ENCODE measurements at regions not wholly inside any gene's neighbourhood (a gene's known extent, or its start where the extent isn't known, plus 50 kb on each side); places are given as distances from the start of the nearest gene placed in this dataset.

- no peak for DNase-seq (ENCODE audit: low read depth in 2 of 2)
Observed at GRCh38 chr6:15042938-15043337, 202.9 kb upstream of the JARID2 start.

GRCh38 chr6:15044146-15044882 lies 201.6 kb upstream of the JARID2 start:
- no peak for DNase-seq (ENCODE audit: low read depth in 2 of 2)

DNA sequence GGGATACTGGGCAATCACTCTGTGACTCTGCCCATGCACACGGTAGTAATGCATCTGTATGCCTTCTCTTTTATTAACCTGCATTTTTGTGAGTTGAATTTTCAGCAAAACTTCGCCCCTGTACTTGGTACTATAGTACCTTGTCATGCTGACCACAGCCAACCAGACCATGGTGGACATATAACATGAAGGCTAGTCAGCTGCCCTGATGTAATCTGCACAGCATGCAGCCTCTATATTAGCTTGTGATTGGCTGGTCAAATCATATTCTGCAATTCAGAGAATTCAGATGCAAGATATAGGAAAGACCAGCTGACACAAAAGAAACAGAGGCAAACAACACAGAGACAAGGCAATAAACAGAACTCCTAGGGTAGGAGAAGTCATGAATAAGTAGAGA lies 200.9 kb upstream of the JARID2 start:
- no peak for DNase-seq (ENCODE audit: low read depth in 2 of 2)

GRCh38 chr6:15046751-15047150 lies 199.1 kb upstream of the JARID2 start:
- DNase-seq (ENCODE audit: low read depth in 2 of 2), result no peak

- no peak for DNase-seq (ENCODE audit: low read depth in 2 of 2)
Observed at GRCh38 chr6:15048367-15048766, 197.5 kb upstream of the JARID2 start.

- DNase-seq (ENCODE audit: low read depth in 2 of 2), result no peak
Observed at GRCh38 chr6:15058200-15059061, 187.4 kb upstream of the JARID2 start.

- DNase-seq (ENCODE audit: low read depth in 2 of 2), result no peak
Observed at GRCh38 chr6:15061180-15061641, 184.7 kb upstream of the JARID2 start.

- DNase-seq (ENCODE audit: low read depth in 2 of 2), result no peak
Observed at GRCh38 chr6:15061908-15062515, 183.9 kb upstream of the JARID2 start.

- DNase-seq (ENCODE audit: low read depth in 2 of 2), result no peak
Observed at GRCh38 chr6:15062516-15063252, 183.2 kb upstream of the JARID2 start.

DNA sequence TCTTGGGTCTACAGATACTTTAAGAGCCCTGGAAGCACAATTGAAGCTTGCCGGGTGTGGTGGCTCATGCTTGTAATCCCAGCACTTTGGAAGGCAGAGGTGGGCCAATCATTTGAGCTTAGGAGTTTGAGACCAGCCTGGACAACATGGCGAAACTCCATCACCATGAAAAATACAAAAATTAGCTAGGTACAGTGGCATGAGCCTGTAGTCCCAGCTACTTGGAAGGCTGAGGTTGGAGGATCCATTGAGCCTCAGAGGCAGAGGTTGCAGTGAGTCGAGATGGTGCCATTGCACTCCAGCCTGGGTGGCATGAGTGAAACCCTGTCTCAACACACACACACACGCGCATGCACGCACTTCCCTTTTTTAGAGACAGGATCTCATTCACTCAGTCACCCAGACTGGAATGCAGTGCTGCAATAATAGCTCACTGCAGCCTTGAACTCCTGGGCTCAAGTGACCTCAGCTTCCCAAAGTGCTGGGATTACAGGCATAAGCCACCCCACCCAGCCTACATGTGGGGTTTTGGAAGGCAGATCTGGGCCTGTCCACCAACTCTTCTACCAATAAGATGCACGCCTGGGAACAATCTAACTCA lies 182.5 kb upstream of the JARID2 start:
- DNase-seq (ENCODE audit: low read depth in 2 of 2), result no peak

DNA sequence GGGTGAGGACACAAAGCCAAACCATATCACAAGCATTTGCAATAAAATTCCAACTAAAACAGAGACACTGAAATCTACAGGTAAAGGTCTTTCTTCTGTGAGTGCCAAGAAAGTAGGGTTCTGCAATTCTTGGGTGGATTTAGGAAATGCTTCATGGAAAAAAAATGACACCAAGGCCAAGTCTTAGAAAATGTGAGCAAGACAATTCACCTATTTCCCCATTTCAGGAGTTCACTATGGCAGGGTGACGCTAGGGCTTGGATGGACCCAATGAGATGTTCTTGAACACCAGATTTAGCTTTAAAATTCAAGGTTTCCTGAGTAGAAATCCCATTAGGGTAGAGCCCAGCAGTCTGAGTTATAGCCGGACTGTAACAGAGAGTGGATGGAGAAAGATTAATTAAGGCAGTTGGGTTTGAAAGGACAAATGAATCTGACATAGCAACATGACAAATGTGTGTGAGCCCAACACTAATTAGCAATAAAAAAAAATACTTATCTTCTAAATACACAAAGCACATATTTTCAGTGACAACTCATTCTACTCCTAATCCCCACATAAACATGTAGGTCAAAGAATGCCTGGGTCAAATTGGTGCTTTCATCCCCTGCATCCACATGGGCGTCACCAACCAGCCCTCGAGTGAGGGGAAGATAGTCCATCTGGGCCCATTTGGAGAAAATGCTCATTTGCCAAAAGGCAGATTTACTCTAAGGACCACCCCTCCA lies 180.4 kb upstream of the JARID2 start:
- no peak for DNase-seq (ENCODE audit: low read depth in 2 of 2)

DNA sequence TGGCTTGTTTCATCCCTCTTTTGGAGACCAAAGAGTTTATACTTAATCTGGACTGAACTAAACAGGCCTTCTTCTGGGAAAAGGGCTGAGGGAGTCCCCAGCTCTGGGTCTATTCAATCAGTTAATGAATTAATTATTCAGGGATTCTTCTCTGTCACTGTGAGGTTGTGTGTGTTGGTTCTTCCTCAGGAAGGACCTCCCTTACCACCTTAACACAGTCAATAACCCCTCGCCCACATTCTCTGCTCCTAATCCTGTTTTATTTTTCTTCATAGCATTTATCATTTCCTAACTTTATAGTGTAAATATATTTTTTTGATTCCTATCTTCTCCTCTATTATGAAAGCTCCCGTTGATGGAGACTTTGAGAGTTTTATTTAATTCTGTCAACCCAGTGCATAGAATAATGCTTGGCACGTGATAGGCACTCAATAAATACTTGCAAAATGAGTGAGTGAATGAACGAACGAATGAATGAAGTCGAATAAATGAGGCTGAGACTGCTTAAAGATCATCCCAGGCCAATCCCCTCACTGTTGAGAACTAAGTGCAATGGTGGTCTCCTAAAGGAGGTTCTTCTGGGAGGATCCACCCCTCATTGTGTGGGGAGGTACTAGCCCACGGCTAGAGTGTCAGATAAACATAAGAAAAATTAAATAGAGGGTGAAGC lies 179.6 kb upstream of the JARID2 start:
- no peak for DNase-seq (ENCODE audit: low read depth in 2 of 2)

GRCh38 chr6:15073344-15073789 lies 172.5 kb upstream of the JARID2 start:
- no peak for DNase-seq (ENCODE audit: low read depth in 2 of 2)

DNA sequence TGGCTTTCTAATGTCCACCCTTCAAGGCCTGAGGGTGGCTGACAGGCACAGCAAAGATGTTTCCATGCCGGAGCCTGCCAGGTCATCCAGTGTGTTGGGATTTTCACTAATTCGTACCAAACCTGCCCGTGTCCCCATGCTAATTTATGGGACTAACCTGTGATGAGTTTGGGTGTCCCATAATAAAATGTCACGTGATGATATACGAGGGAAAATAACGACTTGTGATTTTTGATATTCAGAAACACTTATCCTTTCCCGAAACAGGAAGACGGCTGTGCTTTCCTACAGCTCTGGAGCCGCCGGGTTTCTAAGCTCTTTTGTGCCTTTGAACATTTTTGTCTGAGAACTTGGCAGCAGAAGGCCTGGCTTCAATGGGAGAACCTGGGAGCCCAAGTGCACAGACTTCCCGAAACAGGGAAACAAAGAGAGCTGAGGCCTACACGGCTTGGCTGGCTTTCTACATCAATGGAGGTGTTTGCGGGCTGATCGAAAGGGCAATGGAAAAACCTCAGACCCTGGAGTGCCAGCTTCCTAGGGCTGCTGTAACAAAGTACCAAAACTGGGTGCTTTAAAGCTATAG lies 171.9 kb upstream of the JARID2 start:
- no peak for DNase-seq (ENCODE audit: low read depth in 2 of 2)

GRCh38 chr6:15074806-15075205 lies 171.1 kb upstream of the JARID2 start:
- no peak for DNase-seq (ENCODE audit: low read depth in 2 of 2)

DNA sequence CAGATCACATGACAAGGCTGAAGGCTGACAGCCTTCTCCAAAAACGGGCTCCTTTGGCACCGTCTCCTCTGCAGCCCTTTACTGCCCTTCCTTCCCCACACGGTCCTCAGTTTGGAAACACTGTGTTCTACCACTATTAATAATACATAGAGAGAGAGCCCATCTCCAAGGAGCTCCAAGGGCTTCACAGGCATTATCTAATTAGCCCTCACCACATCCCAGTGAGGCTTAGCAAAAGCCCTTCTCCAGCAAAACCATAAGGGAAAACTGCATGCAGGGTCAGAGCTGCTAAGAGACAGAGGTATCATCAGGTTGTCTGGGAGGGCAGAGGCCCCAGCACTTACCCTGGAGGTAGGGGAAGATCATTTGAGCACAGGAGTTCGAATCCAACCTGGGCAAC lies 169.3 kb upstream of the JARID2 start:
- DNase-seq (ENCODE audit: low read depth in 2 of 2), result no peak

- no peak for DNase-seq (ENCODE audit: low read depth in 2 of 2)
Observed at GRCh38 chr6:15077006-15077405, 168.9 kb upstream of the JARID2 start.

DNA sequence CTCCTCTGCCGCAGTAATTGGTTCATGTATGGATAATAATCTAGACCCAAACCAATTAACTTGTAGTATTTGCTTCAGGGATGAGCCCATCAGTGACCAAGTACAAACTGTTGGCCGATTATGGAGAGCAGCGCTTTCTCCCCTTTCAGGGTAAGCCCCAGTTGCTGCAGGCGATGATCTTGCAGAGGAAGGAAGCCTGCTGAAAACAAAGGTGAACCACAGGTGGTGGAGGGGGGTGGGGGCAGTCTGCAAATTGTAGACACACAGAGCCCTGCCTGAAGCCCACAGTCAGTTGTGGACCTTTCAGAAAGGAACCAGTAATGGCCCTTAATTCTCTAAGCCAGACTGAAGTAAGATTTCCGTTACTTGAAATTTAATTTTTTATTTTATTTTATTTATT lies 167.9 kb upstream of the JARID2 start:
- no peak for DNase-seq (ENCODE audit: low read depth in 2 of 2)

- DNase-seq (ENCODE audit: low read depth in 2 of 2), result no peak
Observed at GRCh38 chr6:15079288-15079817, 166.5 kb upstream of the JARID2 start.

- no peak for DNase-seq (ENCODE audit: low read depth in 2 of 2)
Observed at GRCh38 chr6:15080895-15081294, 165.0 kb upstream of the JARID2 start.
